Endometrial microvascular endothelial cells (primary cell): ENCODE measurements at regions not wholly inside any gene's neighbourhood (a gene's known extent, or its start where the extent isn't known, plus 50 kb on each side); places are given as distances from the start of the nearest gene placed in this dataset.
"Not testable (repeated sequence)": the region's sequence is repeated elsewhere in the genome, so short reads cannot be mapped to it uniquely, and the experiment has no call there.

Source experiments
- in situ Hi-C: cut with HindIII; loops from 2 replicates; pipeline ENCODE4 v1.10.0; 2017; ENCODE audit warnings: low sequenced_read_pairs, low pct_unique_long_range_greater_than_20kb; ENCODE audit errors: inconsistent ontology term

DNA sequence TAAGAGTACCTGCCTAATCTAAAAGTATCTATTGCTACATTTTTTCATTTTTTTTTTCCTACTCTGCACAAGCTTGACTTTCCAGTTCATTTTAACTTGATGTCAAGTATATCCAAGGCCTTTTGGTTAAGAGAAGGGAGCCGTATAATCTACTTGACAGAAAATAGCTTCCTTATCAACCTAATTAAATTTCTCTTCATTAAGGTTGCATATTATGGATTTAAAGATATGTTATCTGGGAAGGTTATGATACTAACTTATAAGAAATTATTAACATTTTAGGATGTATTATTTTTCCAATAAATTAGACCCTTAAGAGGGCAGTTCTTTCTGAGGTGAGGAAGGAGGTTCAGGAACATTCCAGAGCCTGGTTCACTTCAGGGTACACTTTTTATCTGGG lies 83.1 kb upstream of the SGIP1 start:
- in situ Hi-C loops = loop anchor here (25.0 kb wide), 1 partner anchor 189 kb away; no protein-coding TSS in a partner anchor

GRCh38 chr1:66452162-66452561 lies 81.8 kb upstream of the SGIP1 start:
- in situ Hi-C loops = loop anchor here (25.0 kb wide), 1 partner anchor 190 kb away; no protein-coding TSS in a partner anchor

GRCh38 chr1:66452982-66453381 lies 81.0 kb upstream of the SGIP1 start:
- in situ Hi-C loops = loop anchor here (25.0 kb wide), 1 partner anchor 191 kb away; no protein-coding TSS in a partner anchor

- in situ Hi-C loops = loop anchor here (25.0 kb wide), 1 partner anchor 193 kb away; no protein-coding TSS in a partner anchor
Measured at GRCh38 chr1:66455446-66455845, 78.5 kb upstream of the SGIP1 start.

GRCh38 chr1:66460776-66461175 lies 73.2 kb upstream of the SGIP1 start:
- in situ Hi-C loops = loop anchor here (25.0 kb wide), 1 partner anchor 198 kb away; no protein-coding TSS in a partner anchor

DNA sequence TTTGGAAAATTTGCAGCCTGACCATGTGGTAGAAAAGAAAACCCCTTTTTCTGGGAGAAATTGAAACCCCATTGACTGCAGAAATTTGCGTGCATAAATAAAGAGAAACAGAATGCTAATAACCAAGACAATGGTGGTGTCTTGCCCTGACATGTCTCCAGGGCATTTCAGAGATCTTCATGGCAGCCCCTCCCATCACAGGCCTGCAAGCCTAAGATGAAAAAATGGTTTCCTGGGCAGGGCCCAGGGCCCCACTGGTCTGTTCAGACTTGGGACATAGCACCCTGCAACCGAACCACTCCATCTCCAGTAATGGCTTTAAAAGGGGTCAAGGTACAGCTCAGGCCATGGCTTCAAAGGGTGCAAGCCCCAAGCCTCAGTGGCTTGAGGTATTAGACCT lies 71.6 kb upstream of the SGIP1 start:
- in situ Hi-C loops = loop anchor here (25.0 kb wide), 1 partner anchor 200 kb away; no protein-coding TSS in a partner anchor

DNA sequence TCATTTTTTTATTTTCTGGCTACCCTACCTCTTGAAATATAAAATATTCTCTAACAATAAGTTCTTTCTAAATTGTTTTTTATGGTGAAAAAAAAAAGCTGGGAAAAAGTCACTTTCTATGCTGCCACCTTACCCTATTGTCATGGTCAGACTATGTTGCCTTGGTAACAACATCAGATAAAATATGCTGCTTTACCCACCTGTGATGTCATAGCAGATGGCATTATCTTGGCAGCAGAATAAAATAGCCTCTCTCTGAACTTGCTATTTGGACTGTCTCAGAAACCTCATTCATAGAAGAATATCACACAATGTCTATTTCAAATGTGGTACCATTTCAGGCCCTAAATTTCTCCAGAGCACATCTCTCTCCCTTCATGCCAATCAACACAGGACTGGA lies 69.6 kb upstream of the SGIP1 start:
- in situ Hi-C loops = loop anchor here (25.0 kb wide), 1 partner anchor 202 kb away; no protein-coding TSS in a partner anchor

- in situ Hi-C loops = loop anchor here (25.0 kb wide), 1 partner anchor 203 kb away; no protein-coding TSS in a partner anchor
Measured at GRCh38 chr1:66464802-66465201, 69.2 kb upstream of the SGIP1 start.

DNA sequence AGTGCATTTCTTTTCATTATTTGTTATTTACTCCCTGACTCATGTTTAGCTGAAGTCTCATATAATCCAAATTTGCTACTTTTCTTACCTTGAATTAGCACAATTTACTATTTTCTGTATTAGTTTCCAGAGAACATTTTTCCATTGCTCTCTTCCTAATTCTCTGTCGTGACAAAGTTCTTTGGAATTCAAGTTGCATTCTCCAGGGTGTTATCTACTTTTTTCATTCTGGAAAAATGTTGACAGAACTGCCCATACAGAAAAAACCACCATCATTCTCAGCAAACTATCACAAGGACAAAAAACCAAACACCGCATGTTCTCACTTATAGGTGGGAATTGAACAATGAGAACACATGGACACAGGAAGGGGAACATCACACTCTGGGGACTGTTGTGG lies 67.3 kb upstream of the SGIP1 start:
- in situ Hi-C loops = loop anchor here (25.0 kb wide), 1 partner anchor 204 kb away; no protein-coding TSS in a partner anchor

- in situ Hi-C loops = loop anchor here (25.0 kb wide), 1 partner anchor 206 kb away; no protein-coding TSS in a partner anchor
Measured at GRCh38 chr1:66468722-66469121, 65.2 kb upstream of the SGIP1 start.

GRCh38 chr1:66475940-66476339 lies 58.0 kb upstream of the SGIP1 start:
- in situ Hi-C loops = no loop called here

DNA sequence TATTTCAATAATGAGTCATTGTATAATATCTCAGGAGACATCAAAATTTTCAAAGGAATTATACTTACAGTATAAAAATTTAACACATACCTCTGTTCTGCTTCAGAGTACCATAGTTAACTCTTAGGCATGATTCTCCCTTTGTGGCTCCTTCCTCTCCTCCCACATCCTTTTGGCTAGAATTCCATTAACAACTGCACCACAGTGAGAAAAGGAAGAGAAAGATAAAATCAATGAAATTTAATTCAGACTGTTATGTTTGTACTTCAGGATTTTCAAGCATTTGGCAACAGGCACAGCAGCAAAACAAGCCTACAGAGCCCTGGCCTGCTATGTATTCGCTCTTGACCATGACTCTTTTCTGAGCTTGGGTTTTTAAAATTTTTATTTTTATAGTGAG lies 57.2 kb upstream of the SGIP1 start:
- in situ Hi-C loops = no loop called here

GRCh38 chr1:66478116-66478515 lies 55.8 kb upstream of the SGIP1 start:
- in situ Hi-C loops = no loop called here

DNA sequence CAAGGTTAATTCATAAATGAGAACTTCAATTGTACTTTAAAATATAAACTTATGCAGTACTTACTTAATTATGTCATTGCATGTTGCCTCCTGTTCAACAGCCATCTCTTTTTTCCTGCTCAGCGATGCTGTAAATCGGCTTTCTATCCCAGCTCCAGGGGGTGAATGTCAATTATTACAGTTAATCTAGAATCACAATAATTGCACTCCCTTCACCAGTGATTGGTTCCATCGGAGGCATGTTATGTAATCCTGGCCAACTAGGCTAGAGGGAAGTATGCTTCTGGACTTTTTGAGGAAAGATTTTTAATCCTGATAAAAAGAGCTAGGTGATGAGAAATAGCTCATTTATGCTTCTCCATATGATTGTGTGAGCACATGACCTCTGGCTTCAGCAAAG lies 53.8 kb upstream of the SGIP1 start:
- in situ Hi-C loops = no loop called here

DNA sequence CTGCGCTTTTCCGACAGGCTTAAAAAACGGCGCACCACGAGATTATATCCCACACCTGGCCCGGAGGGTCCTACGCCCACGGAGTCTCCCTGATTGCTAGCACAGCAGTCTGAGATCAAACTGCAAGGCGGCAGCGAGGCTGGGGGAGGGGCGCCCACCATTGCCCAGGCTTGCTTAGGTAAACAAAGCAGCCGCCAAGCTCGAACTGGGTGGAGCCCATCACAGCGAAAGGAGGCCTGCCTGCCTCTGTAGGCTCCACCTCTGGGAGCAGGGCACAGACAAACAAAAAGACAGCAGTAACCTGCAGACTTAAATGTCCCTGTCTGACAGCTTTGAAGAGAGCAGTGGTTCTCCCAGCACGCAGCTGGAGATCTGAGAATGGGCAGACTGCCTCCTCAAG lies 52.7 kb upstream of the SGIP1 start:
- in situ Hi-C loops = not testable (repeated sequence)
